HG03108 (cell line): ENCODE measurements at regions not wholly inside any gene's neighbourhood (a gene's known extent, or its start where the extent isn't known, plus 50 kb on each side); places are given as distances from the start of the nearest gene placed in this dataset.
"Not testable (repeated sequence)": the region's sequence is repeated elsewhere in the genome, so short reads cannot be mapped to it uniquely, and the experiment has no call there.

ENCODE experiments used
- ATAC-seq: cut with Tn5 transposase; IDR thresholded peaks from one replicate; pipeline ENCODE4 v1.9.1; 2021; ENCODE audit warnings: moderate library complexity; ENCODE audit not compliant: unreplicated experiment

- ATAC-seq: no peak
These were observed 54.4 kb upstream of the MSH6 start for GRCh38 chr2:47728551-47728950.

GRCh38 chr2:47727956-47728355, 55.0 kb upstream of the MSH6 start:
- ATAC-seq: no peak

DNA sequence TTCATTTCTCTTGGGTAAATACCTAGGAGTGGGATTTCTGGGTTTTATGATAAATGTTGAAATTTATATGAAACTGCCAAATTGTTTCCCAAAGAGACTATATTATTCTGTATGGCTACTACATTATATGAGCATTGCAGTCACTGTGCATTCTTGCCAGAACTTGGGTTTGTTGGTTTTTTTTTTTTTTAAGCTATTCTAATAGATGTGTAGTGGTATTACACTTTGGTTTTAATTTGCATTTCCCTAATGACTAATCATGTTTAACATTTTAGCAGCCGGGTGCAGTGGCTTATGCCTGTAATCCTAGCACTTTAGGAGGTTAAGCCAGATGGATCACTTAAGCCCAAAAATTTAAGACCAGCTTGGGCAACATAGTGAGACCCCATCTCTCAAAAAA, 56.0 kb upstream of the MSH6 start:
- ATAC-seq: not testable (repeated sequence)

GRCh38 chr2:47725808-47726207, 57.1 kb upstream of the MSH6 start:
- no peak for ATAC-seq

GRCh38 chr2:47724221-47724981, 58.5 kb upstream of the MSH6 start:
- peak; percentile 91 for ATAC-seq

- no peak for ATAC-seq
These were observed 61.6 kb upstream of the MSH6 start for GRCh38 chr2:47721296-47721695.

GRCh38 chr2:47720559-47720958, 62.4 kb upstream of the MSH6 start:
- no peak for ATAC-seq

DNA sequence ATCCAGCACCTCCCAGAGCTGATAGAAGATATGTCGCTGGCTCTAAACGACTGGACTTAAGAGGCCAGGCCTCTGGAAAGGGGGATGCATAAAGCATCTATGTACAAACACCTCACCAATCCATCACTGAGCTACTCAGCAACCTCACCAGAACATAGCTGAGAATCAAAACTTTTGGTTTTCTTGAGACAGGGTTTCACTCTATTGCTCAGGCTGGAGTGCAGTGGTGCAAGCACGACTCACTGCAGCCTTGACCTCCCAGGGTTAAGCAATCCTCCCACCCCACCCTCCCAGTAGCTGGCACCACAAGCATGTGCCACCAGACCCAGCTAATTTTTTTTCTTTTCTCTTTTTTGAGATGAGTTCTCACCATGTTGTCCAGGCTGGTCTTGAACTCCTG, 62.9 kb upstream of the MSH6 start:
- ATAC-seq: no peak

DNA sequence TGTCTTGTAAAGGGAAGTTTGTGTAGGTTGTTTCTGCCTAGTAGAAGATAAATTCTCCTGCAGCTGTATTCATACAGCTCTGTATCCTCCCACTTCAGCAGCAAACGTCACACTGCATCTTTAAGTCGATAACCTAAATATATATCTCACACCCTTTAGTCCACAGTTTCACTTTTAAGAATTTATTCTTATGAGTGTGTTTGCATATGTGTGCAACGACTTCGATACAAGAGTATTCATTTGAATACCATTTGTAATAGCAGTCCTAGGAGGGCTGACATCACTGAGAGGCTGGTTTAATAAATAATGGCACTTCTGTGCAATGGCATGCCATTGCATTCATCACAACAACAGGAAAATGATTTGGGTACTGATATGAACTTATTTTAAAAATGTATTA, 63.8 kb upstream of the MSH6 start:
- peak; percentile 49 for ATAC-seq

DNA sequence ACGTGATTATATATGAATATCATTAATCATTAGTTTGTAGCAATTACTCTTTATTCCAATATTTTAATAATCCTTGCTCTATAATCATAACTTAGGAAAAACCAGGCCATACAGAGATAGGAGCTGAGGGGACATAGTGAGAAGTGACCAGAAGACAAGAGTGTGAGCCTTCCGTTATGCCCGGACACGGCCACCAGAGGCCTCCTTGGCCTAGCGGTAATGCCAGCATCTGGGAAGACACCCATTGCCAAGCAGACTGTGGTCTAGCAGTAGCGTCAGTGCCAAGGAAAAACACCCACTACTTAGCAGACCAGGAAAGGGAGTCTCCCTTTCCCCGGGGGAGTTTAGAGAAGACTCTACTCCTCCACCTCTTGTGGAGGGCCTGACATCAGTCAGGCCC, 66.6 kb upstream of the MSH6 start:
- ATAC-seq: not testable (repeated sequence)

GRCh38 chr2:47715552-47715951, 67.4 kb upstream of the MSH6 start:
- no peak for ATAC-seq

- ATAC-seq: peak; percentile 83
These were observed 74.0 kb upstream of the MSH6 start for GRCh38 chr2:47708801-47709499.

GRCh38 chr2:47704287-47704686, 78.7 kb upstream of the MSH6 start:
- no peak for ATAC-seq

DNA sequence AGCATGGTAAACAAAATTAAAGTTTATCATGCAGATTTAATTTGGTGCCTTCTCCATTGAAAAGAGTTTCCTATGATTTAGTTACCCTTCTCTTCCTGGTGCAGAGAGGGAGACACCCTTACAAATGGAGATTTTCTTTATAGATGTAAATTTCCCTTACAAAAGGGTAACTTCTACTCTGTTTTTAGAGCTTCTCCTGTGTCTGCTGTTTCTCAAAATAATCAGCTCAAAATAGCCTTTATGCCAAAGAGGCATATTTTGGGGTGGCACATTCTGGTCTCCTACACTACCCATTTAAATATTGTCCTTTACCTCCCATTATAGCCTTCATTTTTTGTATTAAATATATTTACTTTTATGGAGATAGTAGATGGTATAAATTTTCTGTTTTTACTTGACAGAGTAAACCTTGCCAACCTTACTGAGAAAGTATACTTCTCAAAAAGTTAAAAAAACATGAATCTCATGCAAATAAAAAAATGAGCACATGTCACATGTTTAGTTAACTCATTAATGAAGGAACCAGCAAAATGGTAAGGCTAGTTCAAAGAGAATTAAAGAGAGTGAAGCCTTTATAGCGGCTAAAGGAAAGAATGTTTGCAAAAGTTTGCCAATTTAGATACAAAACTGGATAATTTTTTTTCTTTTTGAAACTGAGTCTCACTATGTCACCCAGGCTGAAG, 83.3 kb upstream of the MSH6 start:
- ATAC-seq: no peak

DNA sequence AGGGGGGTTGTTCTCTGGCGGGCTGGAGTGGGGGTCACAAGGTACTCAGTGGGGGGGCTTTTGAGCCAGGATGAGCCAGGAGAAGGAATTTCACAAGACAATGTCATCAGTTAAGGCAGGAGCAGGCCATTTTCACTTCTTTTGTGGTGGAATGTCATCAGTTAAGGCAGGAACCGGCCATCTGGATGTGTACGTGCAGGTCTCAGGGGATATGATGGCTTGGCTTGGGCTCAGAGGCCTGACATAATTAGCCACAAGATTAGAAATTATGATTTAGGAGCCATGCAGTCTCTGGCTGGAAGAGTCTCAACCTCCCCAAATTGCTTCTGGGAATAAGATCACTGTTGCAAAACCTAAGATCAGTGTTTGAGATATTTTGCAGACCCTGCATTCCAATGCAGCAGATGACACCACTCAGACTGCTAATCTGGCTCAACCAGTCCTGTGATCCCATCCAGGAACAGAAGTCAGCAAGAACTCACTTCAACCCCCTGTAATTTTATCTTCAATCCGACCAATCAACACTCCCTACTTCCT, 84.4 kb upstream of the MSH6 start:
- not testable (repeated sequence) for ATAC-seq

- not testable (repeated sequence) for ATAC-seq
These were observed 85.1 kb upstream of the MSH6 start for GRCh38 chr2:47697681-47698435.

DNA sequence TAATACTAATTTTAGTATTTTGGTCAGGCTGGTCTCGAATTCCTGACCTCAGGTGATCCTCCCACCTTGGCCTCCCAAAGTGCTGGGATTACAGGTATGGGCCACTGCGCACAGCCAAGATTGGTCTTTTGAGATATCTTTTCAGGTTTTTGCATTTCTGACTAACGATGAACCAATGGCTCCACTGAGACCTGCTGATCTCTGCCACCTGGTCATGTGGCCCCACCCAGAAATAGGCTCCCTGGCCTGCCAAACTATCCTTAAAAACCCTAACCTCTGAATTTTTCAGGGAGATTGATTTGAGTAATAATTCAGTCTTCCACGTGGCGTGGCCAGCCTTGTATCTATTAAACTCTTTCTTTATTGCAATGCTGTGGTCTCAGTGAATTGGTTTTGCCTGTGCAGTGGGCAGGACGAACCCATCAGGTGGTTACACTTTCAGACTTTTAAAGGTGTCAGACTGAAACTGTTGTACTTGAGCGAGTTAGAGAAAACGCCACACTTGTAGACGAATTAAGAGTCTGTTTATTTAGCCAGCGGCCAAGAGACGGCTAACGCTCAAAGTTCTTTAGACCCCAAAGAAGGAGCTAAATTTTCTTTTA, 85.8 kb upstream of the MSH6 start:
- peak; percentile 74 for ATAC-seq

DNA sequence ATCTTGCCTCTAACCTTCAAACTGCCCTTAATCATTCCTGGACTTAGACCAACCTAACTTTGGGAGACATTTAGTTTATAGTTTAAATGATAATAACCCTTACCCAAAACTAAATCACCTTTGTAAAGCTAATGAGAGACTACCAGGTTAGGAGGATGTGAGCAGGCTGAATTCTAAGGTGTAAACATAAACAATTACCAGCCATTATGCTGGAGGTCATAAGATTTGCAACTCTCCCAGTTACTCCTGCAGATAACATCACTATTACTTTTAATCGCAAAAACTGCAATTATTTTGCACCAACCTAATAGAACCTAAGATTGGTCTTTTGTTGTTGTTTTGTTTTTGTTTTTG, 86.5 kb upstream of the MSH6 start:
- no peak for ATAC-seq

DNA sequence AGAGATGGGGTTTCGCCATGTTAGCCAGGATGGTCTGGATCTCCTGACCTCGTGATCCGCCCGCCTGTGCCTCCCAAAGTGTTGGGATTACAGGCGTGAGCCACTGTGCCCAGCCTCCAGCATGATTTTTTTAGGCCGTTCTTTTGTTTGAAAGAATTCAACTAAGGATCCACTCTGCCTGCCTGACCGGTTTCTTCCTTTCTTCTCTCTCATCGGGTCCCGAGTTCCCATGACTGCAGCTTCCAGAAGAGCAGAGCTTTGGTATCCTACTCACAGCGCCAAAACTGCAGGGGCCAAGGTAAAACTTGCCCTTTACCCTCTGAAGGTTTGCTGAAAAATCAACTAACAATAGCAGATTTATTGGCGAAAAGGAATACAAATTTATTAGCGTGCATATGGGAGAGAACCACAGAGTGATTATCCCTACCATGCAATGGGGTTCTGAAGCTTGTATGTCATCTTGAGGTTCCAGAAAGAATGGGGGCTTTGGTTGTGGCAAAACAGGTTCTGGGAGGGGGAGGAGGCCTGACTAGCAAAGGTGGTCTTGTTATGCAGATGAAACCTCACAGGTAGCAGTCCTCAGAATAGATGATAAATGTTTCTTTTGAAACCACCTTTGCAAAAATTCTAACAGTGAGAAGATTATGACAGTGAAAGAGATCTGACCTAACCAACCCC, 87.0 kb upstream of the MSH6 start:
- no peak for ATAC-seq

GRCh38 chr2:47694451-47694850, 88.5 kb upstream of the MSH6 start:
- not testable (repeated sequence) for ATAC-seq
